GM12873 (cell line): ENCODE measurements at regions not wholly inside any gene's neighbourhood (a gene's known extent, or its start where the extent isn't known, plus 50 kb on each side); places are given as distances from the start of the nearest gene placed in this dataset.

Experiments used
- TF ChIP-seq, protein P1 (sequence below): IDR thresholded peaks from 2 replicates; pipeline ENCODE4 v1.5.1; 2012; ENCODE audit warnings: low read depth, mild to moderate bottlenecking, moderate library complexity, low read length, control low read depth; ENCODE audit not compliant: insufficient read depth; ENCODE audit errors: missing control alignments

- TF ChIP-seq, protein P1, sequence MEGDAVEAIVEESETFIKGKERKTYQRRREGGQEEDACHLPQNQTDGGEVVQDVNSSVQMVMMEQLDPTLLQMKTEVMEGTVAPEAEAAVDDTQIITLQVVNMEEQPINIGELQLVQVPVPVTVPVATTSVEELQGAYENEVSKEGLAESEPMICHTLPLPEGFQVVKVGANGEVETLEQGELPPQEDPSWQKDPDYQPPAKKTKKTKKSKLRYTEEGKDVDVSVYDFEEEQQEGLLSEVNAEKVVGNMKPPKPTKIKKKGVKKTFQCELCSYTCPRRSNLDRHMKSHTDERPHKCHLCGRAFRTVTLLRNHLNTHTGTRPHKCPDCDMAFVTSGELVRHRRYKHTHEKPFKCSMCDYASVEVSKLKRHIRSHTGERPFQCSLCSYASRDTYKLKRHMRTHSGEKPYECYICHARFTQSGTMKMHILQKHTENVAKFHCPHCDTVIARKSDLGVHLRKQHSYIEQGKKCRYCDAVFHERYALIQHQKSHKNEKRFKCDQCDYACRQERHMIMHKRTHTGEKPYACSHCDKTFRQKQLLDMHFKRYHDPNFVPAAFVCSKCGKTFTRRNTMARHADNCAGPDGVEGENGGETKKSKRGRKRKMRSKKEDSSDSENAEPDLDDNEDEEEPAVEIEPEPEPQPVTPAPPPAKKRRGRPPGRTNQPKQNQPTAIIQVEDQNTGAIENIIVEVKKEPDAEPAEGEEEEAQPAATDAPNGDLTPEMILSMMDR: peak; percentile 21
Measured at GRCh38 chr17:14886200-14886739, 378.9 kb downstream of the PMP22 start.

DNA sequence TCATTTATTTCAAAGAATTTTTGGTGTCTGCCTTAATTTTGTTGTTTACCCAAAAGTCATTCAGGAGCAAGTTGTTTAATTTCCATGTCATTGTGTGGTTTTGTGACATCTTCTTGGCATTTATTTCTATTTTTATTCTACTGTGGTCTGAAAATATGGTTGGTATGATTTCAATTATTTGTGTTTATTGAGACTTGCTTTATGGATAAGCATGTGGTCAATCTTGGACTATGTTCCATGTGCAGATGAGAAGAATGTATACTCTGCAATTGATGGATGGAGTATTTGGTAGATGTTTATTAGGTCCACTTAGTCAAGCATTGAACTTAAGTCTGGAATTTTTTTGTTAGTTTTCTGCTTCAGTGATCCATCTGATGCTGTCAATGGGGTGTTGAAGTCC is 383.0 kb downstream of the PMP22 start:
- TF ChIP-seq, protein P1: no peak

- TF ChIP-seq, protein P1: no peak
Measured at GRCh38 chr17:14875557-14876412, 389.3 kb downstream of the PMP22 start.

GRCh38 chr17:14873996-14874395 is 391.1 kb downstream of the PMP22 start:
- TF ChIP-seq, protein P1: no peak

DNA sequence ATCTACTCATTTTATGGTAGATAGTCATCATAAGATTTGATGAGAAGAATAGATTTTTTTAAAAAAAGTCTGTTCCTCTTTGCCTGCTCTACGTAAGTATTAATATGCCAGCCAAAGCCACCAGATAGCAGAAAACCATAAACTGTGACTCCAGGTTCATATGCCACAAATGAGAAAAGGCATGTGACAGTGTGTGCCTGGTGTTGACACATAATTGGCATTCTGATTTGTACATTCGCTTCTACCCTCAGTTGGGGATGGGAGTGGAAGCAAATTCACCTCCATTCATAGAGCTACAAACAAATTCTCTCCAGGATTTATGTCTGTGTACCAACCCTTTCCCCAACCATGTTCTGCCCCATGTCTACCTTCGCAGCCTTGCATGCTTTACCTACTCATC is 391.6 kb downstream of the PMP22 start:
- TF ChIP-seq, protein P1: no peak

- TF ChIP-seq, protein P1: no peak
Measured at GRCh38 chr17:14871921-14872320, 393.2 kb downstream of the PMP22 start.

GRCh38 chr17:14866266-14866665 is 398.9 kb downstream of the PMP22 start:
- TF ChIP-seq, protein P1: no peak
